MG63 (cell line): ENCODE measurements at regions not wholly inside any gene's neighbourhood (a gene's known extent, or its start where the extent isn't known, plus 50 kb on each side); places are given as distances from the start of the nearest gene placed in this dataset.
A peak's percentile ranks its signal among the peaks of the same experiment; 100 is the strongest.

Experiments used
- DNase-seq: peaks from one replicate; pipeline ENCODE4 v3.0.0-alpha.2; 2020
- H3K27me3 ChIP-seq: fragments of 250-450 bp; sonication (Bioruptor Pico); 2 replicates; pipeline ENCODE4 v1.5.1; 2020; ENCODE audit warnings: mild to moderate bottlenecking, moderate library complexity
- H3K36me3 ChIP-seq: fragments of 250-450 bp; sonication (Bioruptor Pico); 2 replicates; pipeline ENCODE4 v1.5.1; 2020; ENCODE audit warnings: mild to moderate bottlenecking, moderate library complexity
- H3K4me3 ChIP-seq: fragments of 250-450 bp; sonication (Bioruptor Pico); 2 replicates; pipeline ENCODE4 v1.5.1; 2020; ENCODE audit warnings: mild to moderate bottlenecking, moderate library complexity
- H3K9me3 ChIP-seq: fragments of 250-450 bp; sonication (Bioruptor Pico); 2 replicates; pipeline ENCODE4 v1.5.1; 2020; ENCODE audit warnings: mild to moderate bottlenecking, moderate library complexity

DNA sequence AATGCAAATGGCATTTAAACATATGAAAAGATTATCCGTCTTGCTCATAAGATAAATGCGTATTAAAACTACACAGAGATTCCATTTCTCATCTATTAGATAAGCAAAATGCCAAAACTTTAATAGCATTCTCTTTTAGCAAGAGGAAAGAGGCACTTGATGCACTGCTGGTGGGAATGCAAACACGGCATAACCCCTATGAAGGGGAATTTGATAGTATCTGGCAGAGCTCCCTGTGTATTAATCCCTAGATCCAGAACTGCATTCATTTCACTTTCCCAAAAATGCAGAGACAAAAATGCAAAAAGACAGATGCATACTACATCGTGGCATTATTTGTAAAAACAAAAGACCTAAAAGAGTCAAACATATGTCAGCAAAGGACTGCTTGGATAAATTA lies 193.6 kb upstream of the STARD13 start:
- H3K36me3 ChIP-seq = no peaks in the 10 kb centered on the region
- no peak overlapping the region for H3K4me3 ChIP-seq
- no peak for DNase-seq
- peaks cover 11% of the 10 kb centered on the region for H3K9me3 ChIP-seq
- H3K27me3 ChIP-seq = no peaks in the 10 kb centered on the region

DNA sequence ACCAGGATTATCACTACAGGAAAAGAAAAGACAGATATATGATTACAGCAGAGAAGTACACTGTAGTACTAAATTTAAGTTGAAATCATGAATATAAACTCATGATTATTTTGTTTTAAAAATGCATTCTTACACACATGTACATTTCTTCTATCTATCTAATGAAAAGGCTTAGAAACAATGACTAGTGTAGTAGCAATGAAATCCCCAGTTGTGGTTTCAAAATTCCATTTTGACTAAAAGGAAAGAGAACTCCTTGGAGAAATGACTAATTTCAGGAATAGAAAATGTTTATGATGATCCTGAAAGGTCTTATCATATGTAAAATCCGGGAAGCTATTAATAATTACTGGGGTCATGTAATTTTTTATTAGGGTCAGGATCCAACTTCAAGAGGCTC lies 195.0 kb upstream of the STARD13 start:
- Histone ChIP-seq H3K9me3 (peaks cover 16% of the 10 kb centered on the region), H3K4me3 (no peak overlapping the region), H3K27me3 (no peaks in the 10 kb centered on the region), H3K36me3 (no peaks in the 10 kb centered on the region)
- no peak for DNase-seq

DNA sequence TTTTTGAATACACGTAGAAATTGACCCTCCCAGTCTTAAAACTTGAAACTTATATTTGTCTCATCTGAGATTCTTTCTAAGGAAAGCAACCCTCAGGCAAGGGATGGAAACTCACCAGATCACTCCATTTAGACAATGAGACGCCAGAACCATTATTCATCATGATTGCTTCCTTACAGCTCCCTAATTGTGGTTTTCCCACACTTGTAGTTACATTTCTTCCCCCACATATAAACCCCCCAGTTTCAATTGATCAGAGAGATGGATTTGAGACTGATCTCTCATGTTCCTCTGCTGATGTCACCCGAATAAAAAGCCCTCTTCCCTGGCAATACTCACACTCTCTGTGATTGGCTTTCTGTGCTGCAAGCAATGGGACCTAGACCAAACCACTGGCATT lies 197.9 kb upstream of the STARD13 start:
- DNase-seq = no peak
- peaks cover 6% of the 10 kb centered on the region for H3K9me3 ChIP-seq
- no peaks in the 10 kb centered on the region for H3K36me3 ChIP-seq
- H3K27me3 ChIP-seq = no peaks in the 10 kb centered on the region
- H3K4me3 ChIP-seq = no peak overlapping the region

DNA sequence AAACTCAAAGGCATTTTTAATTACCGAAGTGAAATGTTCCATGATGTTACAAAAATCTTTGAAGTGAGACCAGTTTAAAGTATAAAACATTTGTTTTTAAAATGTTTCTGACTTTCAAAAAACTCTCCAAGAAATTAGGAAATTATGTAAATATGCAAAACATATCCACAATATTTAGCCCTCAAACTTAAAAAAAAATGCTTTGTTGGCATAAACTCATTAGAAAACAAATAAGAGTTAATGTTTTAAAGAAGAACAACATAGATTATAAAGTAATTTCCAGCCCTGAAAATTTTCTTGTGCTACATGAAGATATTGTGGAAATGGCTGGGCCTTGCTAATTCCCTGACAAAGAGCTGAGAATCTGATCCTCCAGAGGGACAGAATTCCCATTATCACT lies 199.7 kb upstream of the STARD13 start:
- no peak for DNase-seq
- Histone ChIP-seq H3K36me3 (no peaks in the 10 kb centered on the region), H3K9me3 (peaks cover 6% of the 10 kb centered on the region), H3K27me3 (no peaks in the 10 kb centered on the region), H3K4me3 (no peak overlapping the region)

DNA sequence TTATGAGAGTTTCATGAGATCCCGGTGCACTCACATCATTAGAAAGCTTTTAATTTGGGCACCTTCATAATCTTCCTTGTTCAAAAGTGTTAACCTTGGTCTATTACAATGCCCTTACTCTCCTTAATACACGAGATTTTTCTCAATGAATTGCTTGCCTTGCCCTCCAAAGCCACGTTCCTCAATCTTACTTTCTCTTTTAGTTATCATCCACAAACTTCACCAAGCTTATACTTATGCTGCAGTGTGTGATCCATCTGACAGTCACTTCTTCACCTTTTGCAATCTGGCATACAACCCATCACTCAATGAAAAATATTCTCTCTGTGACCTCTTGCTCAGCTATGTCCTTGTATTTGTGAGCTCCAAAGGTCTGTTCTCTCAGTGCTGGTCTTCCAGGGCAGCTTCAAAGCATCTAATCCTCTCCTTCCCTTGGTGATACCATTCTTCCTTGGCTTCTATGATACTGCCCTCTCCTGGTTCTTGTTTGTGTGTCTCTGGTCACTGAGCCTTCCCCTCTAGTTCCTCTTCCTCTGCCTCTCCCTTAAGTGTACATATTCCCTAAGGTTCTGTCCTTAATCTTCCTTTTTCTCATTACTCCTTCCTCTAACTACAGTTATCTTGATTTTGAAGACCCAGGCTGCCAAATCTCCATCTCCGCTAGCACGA lies 202.2 kb upstream of the STARD13 start:
- no peak overlapping the region for H3K4me3 ChIP-seq
- DNase-seq = no peak
- H3K36me3 ChIP-seq = no peaks in the 10 kb centered on the region
- H3K9me3 ChIP-seq = peaks cover 6% of the 10 kb centered on the region
- H3K27me3 ChIP-seq = no peaks in the 10 kb centered on the region

DNA sequence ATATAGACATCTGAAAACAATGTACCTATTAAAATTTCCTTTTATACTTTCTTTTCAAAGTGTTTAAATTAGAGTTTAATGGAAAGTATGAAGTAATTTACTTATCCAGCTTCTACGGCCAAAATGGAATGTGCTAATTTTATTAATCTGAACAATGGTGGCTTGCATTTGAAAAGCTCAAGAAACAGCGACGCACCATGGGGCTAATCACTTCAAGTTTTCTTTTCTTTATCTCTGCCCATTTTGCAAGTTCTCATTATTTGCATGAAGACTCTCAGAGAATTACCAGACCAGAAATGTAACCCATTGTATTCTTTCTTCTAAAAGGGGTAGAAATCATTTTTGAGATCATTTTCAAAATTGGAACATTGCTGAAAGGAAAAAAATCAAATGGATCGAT lies 204.0 kb upstream of the STARD13 start:
- no peaks in the 10 kb centered on the region for H3K27me3 ChIP-seq
- no peak for DNase-seq

DNA sequence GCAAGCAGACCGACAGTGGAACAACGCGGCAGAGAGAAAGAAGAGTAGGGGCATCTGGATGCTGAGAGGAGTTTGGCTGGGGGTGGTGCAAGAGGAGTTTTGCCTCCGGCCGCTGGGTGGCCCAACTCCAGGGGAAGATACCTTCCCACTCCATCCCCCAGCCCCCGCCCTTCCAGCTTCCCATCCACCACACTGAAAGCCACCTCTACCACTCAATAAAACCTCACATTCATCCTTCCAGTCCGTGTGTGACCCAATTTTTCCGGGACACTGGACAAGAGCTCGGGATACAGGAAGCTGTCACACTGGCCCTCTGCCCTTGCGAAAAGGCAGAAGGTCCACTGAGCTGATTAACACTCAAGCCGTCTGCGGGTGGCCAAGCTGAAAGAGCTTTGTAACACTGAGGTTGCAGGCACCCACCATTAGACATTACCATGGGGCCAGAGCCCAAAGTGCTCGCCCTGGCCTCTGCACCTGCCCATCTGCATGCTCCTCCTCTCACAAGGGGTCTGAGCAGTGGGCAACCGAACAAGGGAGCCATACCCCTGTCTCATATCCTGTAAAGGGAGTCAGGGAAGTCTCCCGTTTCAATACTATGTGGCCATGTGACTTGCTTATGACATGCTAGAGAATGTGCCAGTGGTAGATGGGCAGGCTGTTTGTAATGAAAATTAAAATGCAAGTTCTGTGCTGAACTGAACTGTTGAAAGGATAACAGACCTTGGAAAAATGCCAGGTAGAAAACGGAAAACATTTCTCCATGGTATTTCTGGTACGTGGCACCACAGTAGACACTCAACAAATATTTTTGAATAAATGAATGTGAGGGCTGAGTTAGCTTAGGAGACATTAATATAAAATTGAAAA lies 205.1 kb upstream of the STARD13 start:
- Histone ChIP-seq H3K9me3 (no peaks in the 10 kb centered on the region), H3K4me3 (no peak overlapping the region), H3K36me3 (no peaks in the 10 kb centered on the region), H3K27me3 (no peaks in the 10 kb centered on the region)
- no peak for DNase-seq

More for the DNA sequence above, 204.0 kb upstream of the STARD13 start:
- H3K9me3 ChIP-seq = peaks cover 3% of the 10 kb centered on the region
- H3K36me3 ChIP-seq = no peaks in the 10 kb centered on the region
- no peak overlapping the region for H3K4me3 ChIP-seq

DNA sequence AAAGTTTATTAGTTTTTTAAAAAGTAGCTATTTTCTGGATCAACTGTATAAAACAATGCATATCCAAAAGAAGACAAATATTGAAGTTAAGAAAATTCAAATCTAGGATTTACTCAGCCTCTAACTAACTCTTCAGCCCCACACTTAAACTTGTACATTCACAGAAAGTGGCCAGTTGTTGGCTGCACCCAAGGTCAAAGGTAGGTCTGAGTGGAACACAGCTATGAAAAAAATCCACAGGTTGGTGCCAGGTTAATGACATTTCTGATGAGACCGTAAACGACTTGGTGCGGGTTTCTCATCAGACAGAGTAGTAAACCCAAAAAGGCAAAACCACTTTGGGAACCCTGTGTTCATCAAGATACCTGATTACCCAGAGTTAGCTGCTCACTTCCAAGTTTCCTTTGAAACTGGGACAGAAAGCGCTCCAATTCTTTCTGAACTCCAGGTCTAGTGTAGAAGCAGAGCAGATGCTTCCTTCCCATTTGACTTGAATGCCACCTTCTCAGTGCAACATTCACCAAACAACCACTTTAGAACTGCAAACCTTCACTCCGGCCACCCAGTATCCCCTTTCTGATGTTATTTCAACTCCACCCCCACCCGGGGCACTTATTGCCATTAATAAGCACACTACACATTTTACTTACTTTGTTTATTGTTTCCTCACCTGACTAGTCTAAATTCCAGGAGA lies 208.3 kb upstream of the STARD13 start:
- DNase-seq = no peak
- H3K27me3 ChIP-seq = no peaks in the 10 kb centered on the region
- H3K9me3 ChIP-seq = no peaks in the 10 kb centered on the region
- no peaks in the 10 kb centered on the region for H3K36me3 ChIP-seq
- no peak overlapping the region for H3K4me3 ChIP-seq

DNA sequence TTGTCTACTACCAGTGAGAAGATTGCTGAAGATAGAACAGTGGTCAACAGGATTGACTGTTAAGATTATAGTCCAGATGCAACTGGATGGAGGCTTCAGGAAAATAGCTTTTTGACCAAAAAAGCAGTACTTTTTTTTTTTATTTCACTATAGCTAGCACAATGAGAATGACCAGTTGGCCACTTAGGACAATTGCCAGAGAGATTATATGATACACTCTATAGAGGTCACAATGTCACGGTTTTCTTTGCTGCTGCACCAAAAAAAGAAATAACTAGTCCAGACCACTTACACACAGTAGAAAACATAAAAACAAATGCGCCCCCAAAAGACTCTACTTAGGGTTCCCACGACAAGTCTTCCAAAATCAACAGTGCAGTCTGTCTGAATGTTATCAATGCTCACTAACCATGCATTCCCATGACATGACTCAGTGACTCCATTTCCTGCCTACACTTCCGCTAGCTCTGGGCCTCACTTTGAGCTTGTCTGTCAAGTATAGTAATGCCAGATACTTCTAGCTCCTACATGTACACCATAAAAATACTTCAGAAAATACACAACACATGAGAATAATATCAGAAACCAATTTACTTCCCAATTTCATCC lies 209.1 kb upstream of the STARD13 start:
- no peaks in the 10 kb centered on the region for H3K27me3 ChIP-seq
- H3K4me3 ChIP-seq = no peak overlapping the region

DNA sequence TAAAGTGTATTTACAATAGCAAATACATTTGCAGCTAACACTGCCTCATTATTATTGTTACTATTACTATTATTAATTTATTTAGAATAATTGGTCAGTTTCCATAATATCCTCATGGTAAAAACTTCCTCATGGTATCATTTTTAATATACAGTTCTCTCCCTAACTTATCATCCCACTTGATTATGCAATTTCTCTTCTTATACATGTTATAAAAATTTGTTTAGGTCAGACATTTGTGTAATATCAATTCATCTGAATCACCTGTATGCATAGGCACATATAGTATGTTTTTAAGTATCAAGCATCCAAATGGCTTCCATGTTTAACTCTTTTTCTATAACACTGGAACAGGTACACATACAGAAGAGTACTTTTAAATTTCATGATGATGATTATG lies 210.8 kb upstream of the STARD13 start:
- Histone ChIP-seq H3K36me3 (no peaks in the 10 kb centered on the region), H3K27me3 (no peaks in the 10 kb centered on the region)
- DNase-seq = no peak

More for the DNA sequence above, 209.1 kb upstream of the STARD13 start:
- no peaks in the 10 kb centered on the region for H3K9me3 ChIP-seq
- DNase-seq = no peak
- no peaks in the 10 kb centered on the region for H3K36me3 ChIP-seq

DNA sequence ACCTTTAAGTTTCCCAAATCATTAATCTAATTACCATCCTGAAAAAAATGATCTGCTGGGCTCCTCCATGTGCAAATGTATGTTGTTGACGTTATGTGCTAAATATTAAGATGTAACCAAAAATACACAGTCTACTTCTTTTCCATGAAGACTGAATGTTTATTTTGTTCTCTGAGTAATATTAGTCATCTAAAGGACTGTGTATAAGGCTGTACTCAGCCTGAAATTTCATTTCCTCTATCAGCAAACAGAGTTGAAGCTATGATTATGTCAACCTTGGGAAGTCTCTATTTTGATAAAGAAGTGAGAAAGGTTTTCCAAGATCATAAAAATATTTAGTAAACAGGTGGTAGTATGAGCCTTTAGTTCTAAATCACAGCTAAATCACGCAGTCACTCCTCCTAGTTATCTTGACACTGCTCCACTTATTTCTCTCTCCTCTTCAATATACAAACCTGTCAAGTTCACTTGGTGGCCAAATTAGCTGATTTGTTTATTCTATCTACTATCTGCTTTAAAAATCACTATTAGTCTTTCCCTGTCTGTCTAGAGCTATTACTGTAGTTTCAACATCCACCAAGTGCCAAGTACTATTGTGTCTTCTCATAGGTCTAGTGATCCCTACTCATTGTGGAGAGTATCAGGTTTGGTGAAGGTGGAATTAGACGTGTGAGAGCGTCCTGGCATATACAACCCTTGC lies 211.7 kb upstream of the STARD13 start:
- H3K4me3 ChIP-seq = no peak overlapping the region
- no peak for DNase-seq

More for the DNA sequence above, 210.8 kb upstream of the STARD13 start:
- H3K4me3 ChIP-seq = no peak overlapping the region
- H3K9me3 ChIP-seq = no peaks in the 10 kb centered on the region

DNA sequence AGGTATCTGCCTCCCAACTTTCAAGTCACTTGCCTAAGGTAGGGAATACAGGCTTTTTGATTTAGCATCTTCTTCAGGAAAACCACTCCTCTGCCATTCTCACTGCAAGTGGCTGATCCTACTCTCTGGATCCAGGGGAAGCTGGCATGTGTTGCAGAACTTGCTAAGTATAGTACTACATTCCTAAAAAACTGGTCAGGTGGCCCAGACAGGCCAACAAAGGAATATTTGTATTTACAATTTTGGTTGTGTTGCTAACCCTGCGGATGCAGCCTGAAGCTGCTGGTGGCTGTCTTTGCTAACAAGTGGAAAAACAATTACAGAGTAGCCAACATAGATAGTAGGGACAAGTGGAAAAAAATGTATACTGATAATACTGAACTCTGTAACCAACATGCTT lies 222.5 kb upstream of the STARD13 start:
- no peaks in the 10 kb centered on the region for H3K36me3 ChIP-seq
- H3K9me3 ChIP-seq = peaks cover 2% of the 10 kb centered on the region; the same call in 1 of the 2 replicates
- no peaks in the 10 kb centered on the region for H3K27me3 ChIP-seq
- DNase-seq = no peak
- H3K4me3 ChIP-seq = no peak overlapping the region

More for the DNA sequence above, 211.7 kb upstream of the STARD13 start:
- H3K27me3 ChIP-seq = no peaks in the 10 kb centered on the region
- H3K36me3 ChIP-seq = no peaks in the 10 kb centered on the region
- no peaks in the 10 kb centered on the region for H3K9me3 ChIP-seq

DNA sequence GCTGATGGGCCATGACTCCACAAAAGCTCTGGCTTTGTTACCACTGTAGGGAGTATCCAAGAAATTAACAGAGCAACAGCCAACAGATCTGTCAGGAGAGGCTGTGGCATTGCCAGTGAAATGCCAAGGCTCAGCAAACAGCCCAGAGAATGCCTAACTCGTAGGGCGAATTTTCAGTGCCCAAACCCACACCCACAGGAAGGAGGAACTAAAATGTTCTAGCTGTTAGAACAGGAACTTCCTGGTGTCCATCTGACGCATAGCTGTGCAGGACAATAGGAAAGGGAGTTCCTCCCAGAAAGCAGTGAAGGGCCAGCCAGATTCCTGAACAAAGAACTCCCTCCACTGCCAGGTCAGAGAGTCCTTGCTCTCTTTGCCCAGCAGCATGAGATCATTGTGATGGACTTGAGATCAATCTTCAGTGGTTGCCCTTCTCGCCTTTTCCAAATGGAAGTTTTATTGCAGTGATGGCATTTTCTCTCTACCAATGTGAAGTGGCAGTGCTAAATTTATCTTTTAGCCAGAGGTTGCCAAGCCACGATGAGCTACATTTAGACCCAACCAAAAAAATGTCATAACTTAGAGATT lies 224.2 kb upstream of the STARD13 start:
- Histone ChIP-seq H3K27me3 (no peaks in the 10 kb centered on the region), H3K9me3 (no peaks in the 10 kb centered on the region), H3K36me3 (no peaks in the 10 kb centered on the region), H3K4me3 (no peak overlapping the region)
- peak; percentile 92 for DNase-seq

DNA sequence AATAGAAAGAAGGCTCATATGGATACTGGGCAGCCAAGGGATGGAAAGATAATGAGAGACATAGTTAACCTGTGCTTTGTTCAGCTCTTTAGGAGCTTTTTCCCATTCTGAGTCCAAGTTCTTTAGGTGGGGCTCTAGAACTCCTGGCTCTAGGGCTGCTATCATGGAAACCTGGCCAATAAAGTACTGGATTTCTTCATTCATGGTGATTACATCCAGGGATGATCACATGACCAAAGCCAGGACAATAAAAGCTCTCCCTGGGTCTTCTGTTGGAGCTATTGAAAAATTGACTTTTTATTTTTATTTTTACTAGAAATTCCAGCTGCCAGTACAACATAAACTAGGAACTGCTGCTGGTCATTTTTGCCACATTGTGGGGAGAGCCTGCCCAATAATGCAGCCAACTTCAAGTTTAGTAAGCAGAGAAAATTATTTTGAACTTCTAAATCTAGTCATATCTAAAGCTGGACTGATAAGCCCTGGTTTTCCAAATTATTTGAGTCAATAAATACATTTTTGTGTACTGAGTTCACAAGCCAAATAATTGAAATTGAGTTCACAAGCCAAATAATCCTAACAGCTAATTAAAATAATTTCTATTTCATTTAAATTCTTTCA lies 224.9 kb upstream of the STARD13 start:
- DNase-seq = no peak
- Histone ChIP-seq H3K27me3 (no peaks in the 10 kb centered on the region), H3K4me3 (no peak overlapping the region), H3K9me3 (no peaks in the 10 kb centered on the region), H3K36me3 (no peaks in the 10 kb centered on the region)

DNA sequence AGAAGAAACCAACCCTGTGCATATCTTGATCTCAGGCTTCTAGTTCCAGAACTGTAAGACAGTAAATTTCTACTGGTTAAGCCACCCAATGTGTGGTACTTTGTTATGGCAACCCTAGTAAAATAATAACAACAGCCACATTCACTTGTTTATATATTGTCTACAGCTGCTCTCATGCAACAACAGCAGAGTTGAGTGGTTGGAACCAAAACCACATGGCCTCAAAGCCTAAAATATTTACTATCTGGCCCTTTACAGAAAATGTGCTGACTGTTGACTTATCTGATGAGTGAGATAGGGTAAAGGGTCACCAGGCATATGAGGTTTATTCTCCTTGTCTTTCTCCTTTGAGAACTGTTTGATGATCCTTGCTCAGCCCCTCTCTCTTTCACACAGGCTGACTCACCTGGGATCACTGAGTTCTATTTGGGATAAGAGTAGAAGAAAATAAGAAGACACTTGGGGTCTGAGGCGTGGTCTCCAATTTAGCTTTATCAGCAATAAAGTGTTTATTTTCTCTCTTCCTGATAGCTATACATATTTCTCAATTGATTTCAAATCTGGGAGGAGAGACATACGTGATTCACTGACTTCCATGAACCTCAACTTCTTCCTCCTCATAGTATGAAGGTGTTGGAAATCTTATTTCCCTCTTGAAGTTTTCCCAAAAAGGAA lies 227.5 kb upstream of the STARD13 start:
- H3K36me3 ChIP-seq = no peaks in the 10 kb centered on the region
- H3K27me3 ChIP-seq = no peaks in the 10 kb centered on the region
- H3K9me3 ChIP-seq = no peaks in the 10 kb centered on the region; the same call in 1 of the 2 replicates
- no peak overlapping the region for H3K4me3 ChIP-seq
- no peak for DNase-seq
